ENCODE measurements at regions not wholly inside any gene's neighbourhood (a gene's known extent, or its start where the extent isn't known, plus 50 kb on each side); places are given as distances from the start of the nearest gene placed in this dataset.

GRCh38 chr7:156089222-156089621 is 277.0 kb upstream of the SHH start:
- TF ChIP-seq CEBPB (IDR thresholded peaks at IDR 0.05) (no peak), EGR1 (IDR thresholded peaks at IDR 0.05) (no peak), YY1 (IDR thresholded peaks at IDR 0.05; ENCODE audit: low read depth) (no peak), EP300 (IDR thresholded peaks at IDR 0.05; ENCODE audit: borderline replicate concordance) (no peak)

All from Ishikawa (cell line).